ENCODE measurements at regions not wholly inside any gene's neighbourhood (a gene's known extent, or its start where the extent isn't known, plus 50 kb on each side); places are given as distances from the start of the nearest gene placed in this dataset.
"Not testable (repeated sequence)": the region's sequence is repeated elsewhere in the genome, so short reads cannot be mapped to it uniquely, and the experiment has no call there.

DNA sequence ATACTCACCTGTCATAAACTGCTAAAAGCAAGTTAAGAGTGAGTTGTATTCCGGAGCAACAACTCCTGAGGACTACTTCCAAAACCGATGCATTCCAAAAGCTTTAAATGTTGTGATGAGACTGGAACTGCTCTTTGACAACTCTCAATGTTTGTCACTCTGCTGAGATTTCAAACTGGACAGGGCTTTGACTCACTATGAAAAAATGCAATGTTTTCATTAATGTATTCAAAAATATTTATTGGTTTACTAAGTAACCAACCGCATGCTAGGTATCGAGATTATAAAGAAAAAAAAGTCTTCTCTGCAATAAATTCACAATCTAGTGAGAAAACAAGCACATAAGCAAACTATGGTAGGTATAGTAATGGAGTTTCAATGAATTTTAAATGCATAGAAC lies 107.9 kb upstream of the GNAI1 start:
- Histone ChIP-seq H3K36me3 (no peaks in the 10 kb centered on the region), H3K4me1 (no peaks in the 10 kb centered on the region), H3K9ac (no peak overlapping the region), H3K4me2 (no peak overlapping the region), H3K4me3 (no peak overlapping the region), H3K27ac (no peak overlapping the region), H3K27me3 (no peaks in the 10 kb centered on the region), H3K9me3 (no peaks in the 10 kb centered on the region), H4K20me1 (no peaks in the 10 kb centered on the region)
- TF ChIP-seq Cebpa-rat (IDR thresholded peaks at IDR 0.05): no peak

DNA sequence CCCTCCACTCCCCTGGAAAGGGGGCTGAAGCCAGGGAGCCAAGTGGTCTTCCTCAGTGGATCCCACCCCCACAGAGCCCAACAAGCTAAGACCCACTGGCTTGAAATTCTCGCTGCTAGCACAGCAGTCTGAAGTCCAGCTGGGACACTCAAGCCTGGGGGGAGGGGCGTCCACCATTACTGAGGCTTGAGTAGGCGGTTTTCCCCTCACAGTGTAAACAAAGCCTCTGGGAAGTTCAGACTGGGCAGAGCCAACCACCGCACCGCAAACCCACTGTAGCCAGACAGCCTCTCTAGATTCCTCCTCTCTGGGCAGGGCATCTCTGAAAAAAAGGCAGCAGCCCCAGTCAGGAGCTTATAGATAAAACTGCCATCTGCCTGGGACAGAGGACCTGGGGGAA lies 114.4 kb upstream of the GNAI1 start:
- not testable (repeated sequence) for H3K9me3 ChIP-seq, H3K9ac ChIP-seq, H3K36me3 ChIP-seq, H3K4me1 ChIP-seq, H4K20me1 ChIP-seq, H3K27me3 ChIP-seq, H3K27ac ChIP-seq, H3K4me3 ChIP-seq, H3K4me2 ChIP-seq

DNA sequence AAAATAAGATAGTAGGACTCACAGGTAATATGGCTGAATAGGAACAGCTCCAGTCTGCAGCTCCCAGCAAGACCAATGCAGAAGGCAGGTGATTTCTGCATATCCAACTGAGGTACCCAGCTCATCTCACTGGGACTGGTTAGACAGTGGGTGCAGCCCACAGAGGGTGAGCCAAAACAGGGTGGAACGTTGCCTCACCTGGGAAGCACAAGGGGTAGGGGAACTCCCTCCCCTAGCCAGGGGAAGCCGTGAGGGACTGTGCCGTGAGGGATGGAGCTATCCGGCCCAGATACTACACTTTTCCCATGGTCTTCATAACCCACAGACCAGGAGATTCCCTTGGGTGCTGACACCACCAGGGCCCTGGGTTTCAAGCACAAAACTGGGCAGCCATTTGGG lies 114.8 kb upstream of the GNAI1 start:
- H3K36me3 ChIP-seq, H3K4me1 ChIP-seq, H3K4me2 ChIP-seq, H3K4me3 ChIP-seq, H3K9ac ChIP-seq, H3K27me3 ChIP-seq, H4K20me1 ChIP-seq, H3K27ac ChIP-seq, H3K9me3 ChIP-seq: not testable (repeated sequence)

DNA sequence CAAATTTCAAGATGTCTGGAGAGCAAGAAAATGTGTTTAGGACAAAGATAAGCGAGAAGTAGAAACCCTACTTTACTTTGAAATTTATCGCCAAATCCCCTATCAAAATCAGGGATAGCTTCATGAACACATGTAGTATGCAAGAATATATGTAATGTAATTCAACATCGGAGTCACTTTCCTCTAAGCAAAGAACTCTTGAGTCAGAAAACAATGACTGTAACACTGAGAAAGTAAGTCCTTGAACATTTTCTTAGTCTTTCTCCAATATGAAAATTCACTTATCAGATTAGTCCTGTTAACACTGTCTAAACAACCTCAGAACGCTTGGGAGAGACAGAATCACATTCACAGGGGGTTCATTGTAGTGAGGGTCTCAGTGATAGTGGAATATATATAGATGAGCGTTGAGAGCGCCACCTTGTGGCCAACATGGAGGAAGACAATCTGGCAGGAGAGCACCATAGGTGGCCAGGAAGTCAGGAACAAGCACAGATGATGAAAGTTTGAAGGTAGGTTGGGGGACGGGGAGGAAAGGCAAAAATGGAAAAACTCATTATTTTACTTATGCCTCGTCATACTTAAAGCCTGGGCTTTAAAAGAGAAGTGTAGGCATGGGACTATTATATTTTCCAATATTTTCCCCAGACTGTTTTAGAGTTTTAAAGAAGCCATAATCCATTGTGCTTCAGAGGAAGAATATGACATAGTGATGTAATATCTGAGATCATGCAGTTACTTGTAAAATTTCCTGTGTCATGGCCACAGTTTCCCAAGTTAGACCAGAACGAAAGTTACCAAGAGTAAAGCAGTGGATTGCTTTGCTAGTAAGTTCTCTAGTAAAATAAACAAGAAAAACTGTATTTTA lies 115.5 kb upstream of the GNAI1 start:
- TF ChIP-seq Cebpa-rat (IDR thresholded peaks at IDR 0.05): no peak
- Histone ChIP-seq H3K4me1 (no peaks in the 10 kb centered on the region), H3K4me2 (no peak overlapping the region)

DNA sequence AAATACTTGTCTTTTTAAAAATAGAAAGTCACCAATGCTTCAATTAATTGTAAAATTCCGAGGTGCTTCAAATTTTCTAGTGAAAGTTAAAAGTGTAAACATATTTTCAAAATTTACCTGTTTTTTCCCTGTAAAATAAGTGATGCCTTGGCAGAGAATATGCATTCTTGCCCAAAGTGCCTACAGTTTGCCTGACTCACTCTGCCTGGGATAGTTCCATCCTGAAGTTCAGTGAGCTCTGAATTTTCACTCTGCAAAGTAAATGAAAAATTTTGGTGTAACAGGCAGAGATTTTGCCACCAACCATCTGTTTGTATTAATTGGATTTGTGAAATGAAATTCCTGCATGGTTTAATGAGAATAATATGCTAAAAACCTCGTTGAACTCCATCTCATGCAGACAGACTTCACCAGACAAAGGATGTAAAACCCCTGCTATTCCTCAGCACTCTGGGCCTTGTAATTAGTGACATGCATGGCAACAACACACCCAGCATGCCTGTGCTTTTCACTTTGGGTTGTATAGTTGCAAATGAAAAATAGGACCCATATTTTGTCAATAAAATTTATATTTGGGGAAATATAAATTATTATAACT lies 117.4 kb upstream of the GNAI1 start:
- Histone ChIP-seq H3K4me2 (no peak overlapping the region), H3K4me3 (no peak overlapping the region), H3K4me1 (no peaks in the 10 kb centered on the region), H3K27ac (no peak overlapping the region), H3K9me3 (no peaks in the 10 kb centered on the region), H3K9ac (no peak overlapping the region), H3K27me3 (no peaks in the 10 kb centered on the region), H3K36me3 (no peaks in the 10 kb centered on the region), H4K20me1 (no peaks in the 10 kb centered on the region)
- TF ChIP-seq Cebpa-rat (IDR thresholded peaks at IDR 0.05): no peak

More for the DNA sequence above, 115.5 kb upstream of the GNAI1 start:
- no peaks in the 10 kb centered on the region for H4K20me1 ChIP-seq
- H3K27ac ChIP-seq: no peak overlapping the region
- no peak overlapping the region for H3K4me3 ChIP-seq
- no peaks in the 10 kb centered on the region for H3K27me3 ChIP-seq
- H3K9me3 ChIP-seq: no peaks in the 10 kb centered on the region
- H3K9ac ChIP-seq: no peak overlapping the region
- no peaks in the 10 kb centered on the region for H3K36me3 ChIP-seq

DNA sequence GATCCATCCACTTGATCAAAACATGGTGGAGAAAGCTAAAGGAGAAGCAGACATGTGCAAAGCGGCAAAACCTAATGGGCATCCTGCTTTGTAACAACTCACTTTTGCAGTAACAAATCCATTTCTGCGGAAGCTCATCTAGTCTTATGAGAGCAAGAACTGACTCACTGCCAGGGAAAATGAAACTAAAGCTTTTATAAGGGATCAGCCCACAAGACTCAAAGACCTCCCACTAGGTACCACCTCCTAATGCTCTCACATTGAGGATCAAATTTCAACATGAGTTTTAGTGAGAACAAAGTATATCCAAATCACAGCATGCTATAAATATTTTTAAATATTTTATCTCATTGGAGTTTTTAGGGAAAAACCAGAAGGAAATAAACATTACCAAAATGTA lies 120.1 kb upstream of the GNAI1 start:
- Histone ChIP-seq H3K4me1 (no peaks in the 10 kb centered on the region), H3K4me2 (no peak overlapping the region), H3K27ac (no peak overlapping the region), H3K4me3 (no peak overlapping the region), H3K9ac (no peak overlapping the region), H4K20me1 (no peaks in the 10 kb centered on the region), H3K9me3 (no peaks in the 10 kb centered on the region), H3K27me3 (no peaks in the 10 kb centered on the region), H3K36me3 (no peaks in the 10 kb centered on the region)
- no peak for TF ChIP-seq Cebpa-rat (IDR thresholded peaks at IDR 0.05)

DNA sequence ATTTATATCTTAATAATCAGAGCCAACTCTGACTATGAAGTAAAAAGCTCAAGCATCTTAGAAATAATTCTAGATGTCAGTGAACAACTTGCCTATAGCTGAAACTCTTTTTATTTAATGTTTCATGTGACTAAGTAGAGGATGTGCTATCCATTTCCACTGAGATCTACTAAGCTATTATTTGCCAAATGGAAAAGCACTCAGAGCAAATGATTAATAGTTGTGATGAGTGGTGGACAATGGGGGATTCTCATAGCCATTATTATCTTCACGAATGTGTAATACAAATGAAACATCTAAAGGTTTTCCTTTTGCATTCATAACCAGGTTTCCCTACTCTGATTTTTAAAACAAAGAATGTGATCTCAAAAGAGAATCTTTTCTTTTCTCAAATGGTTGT lies 126.6 kb upstream of the GNAI1 start:
- Histone ChIP-seq H3K4me1 (no peaks in the 10 kb centered on the region), H3K9me3 (no peaks in the 10 kb centered on the region), H3K27me3 (no peaks in the 10 kb centered on the region), H3K27ac (no peak overlapping the region), H4K20me1 (no peaks in the 10 kb centered on the region), H3K4me2 (no peak overlapping the region), H3K36me3 (no peaks in the 10 kb centered on the region), H3K4me3 (no peak overlapping the region), H3K9ac (no peak overlapping the region)
- no peak for TF ChIP-seq Cebpa-rat (IDR thresholded peaks at IDR 0.05)

DNA sequence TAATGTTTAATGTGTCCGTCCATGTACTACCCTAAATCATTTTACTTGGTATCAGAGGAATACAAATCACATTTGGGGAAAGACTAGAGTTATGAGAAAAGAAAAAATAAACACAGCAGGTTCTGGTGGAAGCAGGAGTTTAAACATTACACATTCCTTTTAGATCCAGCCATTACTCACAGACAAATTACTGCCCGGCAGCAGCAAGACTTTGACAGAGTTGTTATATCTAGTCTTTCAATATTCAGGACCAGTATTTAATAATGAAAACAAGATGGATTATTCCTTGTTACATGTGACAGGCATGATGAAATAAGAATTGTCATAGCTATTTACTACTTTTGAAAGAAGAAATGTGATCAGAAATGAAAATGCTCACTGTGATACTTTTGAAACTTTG lies 131.8 kb upstream of the GNAI1 start:
- H3K36me3 ChIP-seq: no peaks in the 10 kb centered on the region
- H3K9ac ChIP-seq: no peak overlapping the region
- H3K4me3 ChIP-seq: no peak overlapping the region
- H3K27me3 ChIP-seq: no peaks in the 10 kb centered on the region
- H3K9me3 ChIP-seq: no peaks in the 10 kb centered on the region
- H3K4me2 ChIP-seq: no peak overlapping the region
- no peak overlapping the region for H3K27ac ChIP-seq
- H3K4me1 ChIP-seq: no peaks in the 10 kb centered on the region
- no peak for TF ChIP-seq Cebpa-rat (IDR thresholded peaks at IDR 0.05)
- no peaks in the 10 kb centered on the region for H4K20me1 ChIP-seq

DNA sequence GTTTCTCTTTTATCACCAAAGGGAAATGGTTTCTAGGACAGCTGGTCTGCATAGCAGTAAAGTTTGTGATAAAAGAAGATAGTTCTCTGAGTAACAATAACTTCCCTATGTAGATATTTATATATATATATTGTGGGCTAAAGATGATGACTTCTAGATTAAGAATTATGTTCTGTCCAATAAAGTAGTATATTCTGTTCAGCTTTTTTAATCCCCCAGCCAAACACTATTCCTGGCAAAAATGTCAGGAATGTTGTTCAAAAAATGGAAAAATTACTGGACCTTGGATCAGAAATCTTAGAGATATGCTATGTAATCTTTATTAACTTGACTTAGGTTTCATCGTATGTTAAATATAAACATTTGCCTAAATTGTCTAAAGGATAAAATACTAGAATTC lies 136.3 kb upstream of the GNAI1 start:
- H4K20me1 ChIP-seq: no peaks in the 10 kb centered on the region
- no peaks in the 10 kb centered on the region for H3K4me1 ChIP-seq
- no peak overlapping the region for H3K4me3 ChIP-seq
- H3K27ac ChIP-seq: no peak overlapping the region
- no peaks in the 10 kb centered on the region for H3K27me3 ChIP-seq
- no peak overlapping the region for H3K9ac ChIP-seq
- H3K9me3 ChIP-seq: no peaks in the 10 kb centered on the region
- no peaks in the 10 kb centered on the region for H3K36me3 ChIP-seq
- TF ChIP-seq Cebpa-rat (IDR thresholded peaks at IDR 0.05): no peak
- no peak overlapping the region for H3K4me2 ChIP-seq

DNA sequence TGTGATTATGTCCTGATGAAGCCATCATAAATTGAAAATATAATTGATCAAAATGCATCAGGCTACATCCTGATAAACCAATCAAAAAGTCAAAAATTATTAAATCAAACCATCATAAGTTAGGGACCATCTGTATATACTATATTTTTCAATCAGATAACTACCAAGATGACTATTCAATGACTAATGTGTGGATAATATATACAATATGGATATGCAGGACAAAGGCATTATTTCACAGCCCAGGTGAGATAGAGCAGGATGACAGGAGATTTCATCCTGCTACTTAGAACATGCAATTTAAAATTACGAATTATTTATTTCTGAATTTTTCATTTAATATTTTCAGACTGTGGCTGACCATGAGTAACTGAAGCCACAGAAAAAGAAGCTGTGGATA lies 137.3 kb upstream of the GNAI1 start:
- TF ChIP-seq Cebpa-rat (IDR thresholded peaks at IDR 0.05): no peak
- no peak overlapping the region for H3K4me3 ChIP-seq
- H3K27ac ChIP-seq: no peak overlapping the region

DNA sequence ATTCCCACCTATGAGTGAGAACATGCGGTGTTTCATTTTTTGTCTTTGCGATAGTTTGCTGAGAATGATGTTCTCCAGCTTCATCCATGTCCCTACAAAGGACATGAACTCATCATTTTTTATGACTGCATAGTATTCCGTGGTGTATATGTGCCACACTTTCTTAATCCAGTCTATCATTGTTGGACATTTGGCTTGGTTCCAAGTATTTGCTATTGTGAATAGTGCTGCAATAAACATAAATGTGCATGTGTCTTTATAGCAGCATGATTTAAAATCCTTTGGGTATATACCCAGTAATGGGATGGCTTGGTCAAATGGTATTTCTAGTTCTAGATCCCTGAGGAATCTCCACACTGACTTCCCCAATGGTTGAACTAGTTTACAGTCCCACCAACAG lies 138.9 kb upstream of the GNAI1 start:
- H3K36me3 ChIP-seq, H3K4me3 ChIP-seq, H3K4me1 ChIP-seq, H3K27me3 ChIP-seq, H4K20me1 ChIP-seq, H3K27ac ChIP-seq, H3K4me2 ChIP-seq, H3K9ac ChIP-seq, H3K9me3 ChIP-seq: not testable (repeated sequence)

More for the DNA sequence above, 137.3 kb upstream of the GNAI1 start:
- no peak overlapping the region for H3K4me2 ChIP-seq
- H3K9ac ChIP-seq: no peak overlapping the region
- H3K27me3 ChIP-seq: no peaks in the 10 kb centered on the region
- no peaks in the 10 kb centered on the region for H3K9me3 ChIP-seq
- no peaks in the 10 kb centered on the region for H3K36me3 ChIP-seq
- no peaks in the 10 kb centered on the region for H4K20me1 ChIP-seq
- no peaks in the 10 kb centered on the region for H3K4me1 ChIP-seq

All from BLaER1 (cell line).